HEK293 (cell line): ENCODE measurements at regions not wholly inside any gene's neighbourhood (a gene's known extent, or its start where the extent isn't known, plus 50 kb on each side); places are given as distances from the start of the nearest gene placed in this dataset.

ENCODE experiments used
- BCL11B ChIP-seq: fragments of 450-650 bp; formaldehyde crosslinking; IDR thresholded peaks from 2 replicates; pipeline ENCODE4 v1.5.1; 2016; ENCODE audit warnings: low read depth, missing biosample characterization, missing genetic modification characterization
- KLF1 ChIP-seq: fragments of 450-650 bp; formaldehyde crosslinking; IDR thresholded peaks from 2 replicates; pipeline ENCODE4 v1.5.1; 2016; ENCODE audit warnings: missing biosample characterization, missing genetic modification characterization
- ZBTB21 ChIP-seq: fragments of 450-650 bp; formaldehyde crosslinking; IDR thresholded peaks from 2 replicates; pipeline ENCODE4 v1.5.1; 2017; ENCODE audit warnings: missing biosample characterization, missing genetic modification characterization
- ZNF10 ChIP-seq: fragments of 450-650 bp; formaldehyde crosslinking; IDR thresholded peaks from 2 replicates; pipeline ENCODE4 v1.5.1; 2017; ENCODE audit warnings: missing biosample characterization, missing genetic modification characterization
- ZNF529 ChIP-seq: fragments of 450-650 bp; formaldehyde crosslinking; IDR thresholded peaks from 2 replicates; pipeline ENCODE4 v1.5.1; 2017; ENCODE audit warnings: missing genetic modification characterization, missing biosample characterization; ENCODE audit not compliant: insufficient replicate concordance
- ZNF776 ChIP-seq: fragments of 450-650 bp; formaldehyde crosslinking; IDR thresholded peaks from 2 replicates; pipeline ENCODE4 v1.5.0; 2017; ENCODE audit warnings: missing biosample characterization, missing genetic modification characterization, borderline replicate concordance
- TF ChIP-seq, protein P1 (sequence below): fragments of 450-650 bp; formaldehyde crosslinking; IDR thresholded peaks from 2 replicates; pipeline ENCODE4 v1.5.1; 2016; ENCODE audit warnings: missing biosample characterization, missing genetic modification characterization

DNA sequence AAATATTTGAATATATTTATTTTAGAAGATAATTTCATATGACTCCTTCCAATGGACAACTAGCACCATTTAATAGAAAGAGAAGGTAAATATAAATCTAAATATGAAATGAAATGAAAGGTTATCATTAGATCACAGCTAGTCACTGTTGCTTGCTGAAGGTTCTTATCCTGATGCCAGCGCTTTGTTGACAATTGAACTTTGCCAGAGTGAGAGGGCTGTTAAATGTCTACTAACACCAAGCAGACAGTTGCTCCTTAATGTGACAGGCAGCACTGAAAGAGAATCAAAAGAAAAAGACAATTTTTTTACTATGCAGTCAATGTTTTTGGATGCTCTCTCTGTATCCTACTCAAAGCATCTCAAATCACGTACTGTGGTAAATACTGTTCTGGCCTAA, 152.6 kb upstream of the SEMA6A start:
- TF ChIP-seq, protein P1, sequence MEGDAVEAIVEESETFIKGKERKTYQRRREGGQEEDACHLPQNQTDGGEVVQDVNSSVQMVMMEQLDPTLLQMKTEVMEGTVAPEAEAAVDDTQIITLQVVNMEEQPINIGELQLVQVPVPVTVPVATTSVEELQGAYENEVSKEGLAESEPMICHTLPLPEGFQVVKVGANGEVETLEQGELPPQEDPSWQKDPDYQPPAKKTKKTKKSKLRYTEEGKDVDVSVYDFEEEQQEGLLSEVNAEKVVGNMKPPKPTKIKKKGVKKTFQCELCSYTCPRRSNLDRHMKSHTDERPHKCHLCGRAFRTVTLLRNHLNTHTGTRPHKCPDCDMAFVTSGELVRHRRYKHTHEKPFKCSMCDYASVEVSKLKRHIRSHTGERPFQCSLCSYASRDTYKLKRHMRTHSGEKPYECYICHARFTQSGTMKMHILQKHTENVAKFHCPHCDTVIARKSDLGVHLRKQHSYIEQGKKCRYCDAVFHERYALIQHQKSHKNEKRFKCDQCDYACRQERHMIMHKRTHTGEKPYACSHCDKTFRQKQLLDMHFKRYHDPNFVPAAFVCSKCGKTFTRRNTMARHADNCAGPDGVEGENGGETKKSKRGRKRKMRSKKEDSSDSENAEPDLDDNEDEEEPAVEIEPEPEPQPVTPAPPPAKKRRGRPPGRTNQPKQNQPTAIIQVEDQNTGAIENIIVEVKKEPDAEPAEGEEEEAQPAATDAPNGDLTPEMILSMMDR (tag by site-specific recombination): no peak
- TF ChIP-seq ZBTB21 (tag by site-specific recombination): no peak
- TF ChIP-seq KLF1 (tag by site-specific recombination): no peak
- TF ChIP-seq ZNF529: no peak
- TF ChIP-seq ZNF776 (tag by site-specific recombination): no peak
- no peak for TF ChIP-seq BCL11B (tag by site-specific recombination)
- no peak for TF ChIP-seq ZNF10 (tag by site-specific recombination)
